KMS-11 (cell line): ENCODE measurements at regions not wholly inside any gene's neighbourhood (a gene's known extent, or its start where the extent isn't known, plus 50 kb on each side); places are given as distances from the start of the nearest gene placed in this dataset.

Source experiments
- H2AFZ ChIP-seq: fragments of 200-600 bp; sonication (generic); 2 replicates; pipeline ENCODE4 v1.6.1; 2016; ENCODE audit warnings: antibody characterized with exemption, mixed run types, low read depth
- H3K27ac ChIP-seq: fragments of 200-600 bp; sonication (generic); 2 replicates; pipeline ENCODE4 v1.6.1; 2016; ENCODE audit warnings: mild to moderate bottlenecking, mixed run types
- H3K27me3 ChIP-seq: fragments of 200-600 bp; sonication (generic); 2 replicates; pipeline ENCODE4 v1.6.1; 2017; ENCODE audit warnings: mild to moderate bottlenecking, low read depth, mixed run types, moderate library complexity; ENCODE audit not compliant: insufficient read depth
- H3K36me3 ChIP-seq: fragments of 200-600 bp; sonication (generic); 2 replicates; pipeline ENCODE4 v1.6.1; 2017; ENCODE audit warnings: mild to moderate bottlenecking, mixed run types; ENCODE audit not compliant: insufficient read depth
- H3K4me1 ChIP-seq: fragments of 200-600 bp; sonication (generic); 2 replicates; pipeline ENCODE4 v1.6.1; 2016; ENCODE audit warnings: mild to moderate bottlenecking, low read depth, mixed run types; ENCODE audit not compliant: poor library complexity, severe bottlenecking
- H3K4me2 ChIP-seq: fragments of 200-600 bp; sonication (generic); 2 replicates; pipeline ENCODE4 v1.7.0; 2016; ENCODE audit warnings: mild to moderate bottlenecking, mixed run types
- H3K4me3 ChIP-seq: fragments of 200-600 bp; sonication (generic); IDR thresholded peaks from 2 replicates; pipeline ENCODE4 v1.6.1; 2017; ENCODE audit warnings: low read depth, low read length, mixed read lengths; ENCODE audit not compliant: insufficient read depth
- H3K79me2 ChIP-seq: fragments of 200-600 bp; sonication (generic); 2 replicates; pipeline ENCODE4 v1.6.1; 2016; ENCODE audit warnings: low read depth, mixed run types; ENCODE audit not compliant: insufficient read depth
- H3K9ac ChIP-seq: fragments of 200-600 bp; sonication (generic); 2 replicates; pipeline ENCODE4 v1.6.1; 2016; ENCODE audit warnings: mild to moderate bottlenecking, mixed run types
- H4K20me1 ChIP-seq: fragments of 200-600 bp; sonication (generic); 2 replicates; pipeline ENCODE4 v1.6.1; 2016; ENCODE audit warnings: mild to moderate bottlenecking, mixed run types; ENCODE audit not compliant: insufficient read depth
- CTCF ChIP-seq: fragments of 200-600 bp; sonication (generic); conservative IDR thresholded peaks from 2 replicates; pipeline ENCODE4 v1.6.1; 2017; ENCODE audit warnings: low read depth, mild to moderate bottlenecking, antibody characterized with exemption, low read length, moderate library complexity, mixed read lengths

GRCh38 chr12:30537228-30537627, 158.4 kb downstream of the IPO8 start:
- H2AFZ ChIP-seq: no peak overlapping the region
- no peak overlapping the region for H3K4me2 ChIP-seq
- H3K27ac ChIP-seq: no peak overlapping the region
- H3K27me3 ChIP-seq: no peaks in the 10 kb centered on the region
- no peaks in the 10 kb centered on the region for H3K79me2 ChIP-seq
- H4K20me1 ChIP-seq: no peaks in the 10 kb centered on the region
- H3K4me1 ChIP-seq: no peaks in the 10 kb centered on the region
- no peak overlapping the region for H3K9ac ChIP-seq
- no peaks in the 10 kb centered on the region for H3K36me3 ChIP-seq
- H3K4me3 ChIP-seq: no peak overlapping the region
- TF ChIP-seq CTCF: no peak

GRCh38 chr12:30533558-30534265, 162.0 kb downstream of the IPO8 start:
- H4K20me1 ChIP-seq: no peaks in the 10 kb centered on the region
- TF ChIP-seq CTCF: no peak
- no peak overlapping the region for H3K4me2 ChIP-seq
- no peak overlapping the region for H2AFZ ChIP-seq
- H3K79me2 ChIP-seq: no peaks in the 10 kb centered on the region
- H3K4me3 ChIP-seq: no peak overlapping the region
- H3K9ac ChIP-seq: no peak overlapping the region
- H3K36me3 ChIP-seq: no peaks in the 10 kb centered on the region
- H3K4me1 ChIP-seq: no peaks in the 10 kb centered on the region
- no peaks in the 10 kb centered on the region for H3K27me3 ChIP-seq
- no peak overlapping the region for H3K27ac ChIP-seq

- H3K4me3 ChIP-seq: no peak overlapping the region
- H3K27ac ChIP-seq: no peak overlapping the region
- no peak overlapping the region for H3K4me2 ChIP-seq
- no peaks in the 10 kb centered on the region for H3K36me3 ChIP-seq
- no peak for TF ChIP-seq CTCF
- H3K9ac ChIP-seq: no peak overlapping the region
- no peaks in the 10 kb centered on the region for H3K79me2 ChIP-seq
- H3K4me1 ChIP-seq: no peaks in the 10 kb centered on the region
- H2AFZ ChIP-seq: no peak overlapping the region
- H4K20me1 ChIP-seq: no peaks in the 10 kb centered on the region
- no peaks in the 10 kb centered on the region for H3K27me3 ChIP-seq
These were observed 163.7 kb downstream of the IPO8 start for GRCh38 chr12:30531731-30532678.

- no peak for TF ChIP-seq CTCF
- Histone ChIP-seq H4K20me1 (no peaks in the 10 kb centered on the region), H2AFZ (no peak overlapping the region), H3K27me3 (no peaks in the 10 kb centered on the region), H3K4me1 (no peaks in the 10 kb centered on the region), H3K4me3 (no peak overlapping the region), H3K9ac (no peak overlapping the region), H3K36me3 (no peaks in the 10 kb centered on the region), H3K27ac (no peak overlapping the region), H3K4me2 (no peak overlapping the region), H3K79me2 (no peaks in the 10 kb centered on the region)
These were observed 166.0 kb downstream of the IPO8 start for GRCh38 chr12:30529489-30530269.
